GM21825 (cell line): ENCODE measurements at regions not wholly inside any gene's neighbourhood (a gene's known extent, or its start where the extent isn't known, plus 50 kb on each side); places are given as distances from the start of the nearest gene placed in this dataset.

Experiments
- ATAC-seq: cut with Tn5 transposase; IDR thresholded peaks from one replicate; pipeline ENCODE4 v1.9.1; 2021; ENCODE audit warnings: mild to moderate bottlenecking, moderate library complexity; ENCODE audit not compliant: unreplicated experiment

DNA sequence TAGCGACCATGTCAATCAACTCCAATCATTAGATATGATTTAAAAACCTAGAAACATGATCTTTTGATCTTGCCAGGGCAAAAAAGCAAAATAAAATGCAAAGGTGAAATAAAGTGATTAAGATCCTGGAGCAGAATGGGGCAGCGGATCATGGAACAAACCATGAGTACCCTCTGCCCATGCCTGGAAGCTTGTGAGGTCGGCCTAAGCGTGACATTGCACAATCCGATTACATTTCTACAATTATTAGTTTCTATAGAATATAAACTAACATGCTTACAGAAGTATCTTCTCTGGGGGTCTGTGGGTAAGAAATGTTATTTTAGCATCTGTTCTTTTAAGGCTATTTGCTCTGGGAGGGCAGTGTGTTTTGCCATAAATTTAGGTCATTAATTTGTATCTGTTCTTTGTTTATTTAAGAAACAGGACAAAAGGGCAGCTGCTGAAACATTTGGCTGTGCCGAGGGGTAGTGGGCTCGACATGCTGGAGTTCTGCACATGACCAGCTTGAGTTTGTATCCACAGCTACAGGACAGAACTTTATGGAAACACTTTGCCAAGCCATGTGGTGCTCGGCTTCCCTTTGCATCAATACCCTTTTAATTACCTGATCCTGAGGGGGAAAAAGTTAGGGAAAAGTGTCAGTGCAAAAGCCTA is 55.9 kb downstream of the ZBTB18 start:
- no peak for ATAC-seq

DNA sequence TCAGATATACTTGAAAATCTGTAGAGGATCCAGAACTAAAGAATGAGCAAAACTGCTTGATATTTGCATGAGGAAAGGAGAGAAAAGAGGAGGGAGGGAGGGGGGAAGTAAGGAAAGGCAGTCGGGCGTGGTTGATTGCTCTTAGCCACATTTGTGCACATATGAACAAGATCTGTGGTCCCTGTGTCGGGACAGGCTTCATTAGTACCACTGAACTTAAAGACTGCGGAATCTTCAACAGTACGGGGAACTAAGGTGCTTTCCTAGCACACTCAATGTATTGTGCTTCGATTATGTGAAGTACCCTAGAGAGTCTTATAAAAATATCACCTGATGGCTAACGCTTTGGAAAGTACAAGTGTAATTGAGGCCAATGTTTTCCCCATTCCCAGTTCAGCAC is 59.9 kb downstream of the ZBTB18 start:
- no peak for ATAC-seq

DNA sequence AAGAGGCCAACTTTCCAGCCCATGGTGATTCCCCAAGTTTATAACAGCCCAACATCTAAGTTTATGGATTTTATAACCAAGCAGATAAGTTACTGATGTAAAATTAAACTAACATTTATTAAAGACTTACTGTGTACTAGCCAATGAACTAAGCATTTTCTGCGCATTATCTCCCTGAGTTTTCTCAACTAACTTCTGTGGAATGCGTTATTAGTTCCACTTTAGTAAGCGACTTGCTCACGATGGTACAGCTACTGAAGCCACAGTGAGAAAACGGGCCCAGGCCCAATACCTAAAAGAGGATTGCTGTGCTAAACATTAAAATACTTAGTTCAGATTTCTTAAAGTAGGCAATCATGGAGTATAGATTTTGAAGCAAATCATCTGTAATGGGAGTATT is 61.0 kb downstream of the ZBTB18 start:
- no peak for ATAC-seq

DNA sequence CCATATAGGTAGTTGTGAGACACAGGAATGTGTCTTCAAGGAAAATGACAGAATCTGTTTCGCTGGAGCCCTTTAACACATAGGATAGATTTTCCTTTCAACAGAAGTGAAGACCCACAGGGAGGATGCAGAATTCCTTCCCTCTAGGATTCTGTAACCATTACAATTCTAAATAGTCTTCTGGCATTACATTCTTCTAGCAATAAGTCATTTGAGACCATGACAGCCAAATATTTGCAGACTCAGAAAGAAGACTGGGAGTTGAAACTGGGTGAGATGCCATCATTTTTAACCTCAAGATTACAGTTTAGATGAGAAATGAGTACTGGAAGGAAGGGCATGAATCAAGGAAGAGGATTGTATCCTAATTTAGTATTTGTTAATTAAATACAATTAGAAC is 61.6 kb downstream of the ZBTB18 start:
- ATAC-seq, result no peak

DNA sequence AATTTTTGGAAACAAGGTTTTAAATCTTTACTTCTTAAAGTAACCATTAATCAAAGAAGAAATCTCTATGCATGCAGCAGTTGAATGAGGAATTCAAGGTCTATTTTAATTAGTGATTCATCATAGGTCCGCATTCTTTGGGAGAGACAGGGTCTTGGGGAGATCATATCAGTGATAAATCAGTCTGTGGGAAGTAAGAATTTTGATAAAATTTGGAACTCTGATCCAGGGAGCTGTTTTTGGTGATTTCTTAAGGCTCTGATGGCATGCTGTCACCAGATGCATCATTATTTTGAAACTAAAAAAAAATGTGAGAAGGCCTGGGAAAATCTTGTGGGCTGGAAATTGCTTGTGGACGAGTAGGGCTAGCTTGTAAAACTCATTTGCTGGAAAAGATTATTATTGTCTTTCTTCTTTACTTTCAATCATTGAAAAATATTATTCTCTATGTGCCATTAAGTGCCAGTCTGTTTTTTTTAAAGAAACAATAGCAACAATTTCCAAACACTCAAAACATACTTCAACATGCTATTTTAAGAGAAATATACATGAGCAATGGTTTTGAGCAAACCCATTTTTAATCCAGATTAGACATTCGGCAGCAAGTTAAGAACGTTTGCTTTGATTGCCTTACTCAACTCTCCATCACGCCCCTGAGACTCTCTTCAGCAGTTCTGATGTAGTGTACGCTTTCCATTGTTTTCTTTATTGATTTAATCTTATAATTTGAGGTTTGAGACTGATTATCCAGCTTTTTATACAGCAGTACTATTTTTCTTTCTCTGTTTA is 62.6 kb downstream of the ZBTB18 start:
- ATAC-seq, result no peak

DNA sequence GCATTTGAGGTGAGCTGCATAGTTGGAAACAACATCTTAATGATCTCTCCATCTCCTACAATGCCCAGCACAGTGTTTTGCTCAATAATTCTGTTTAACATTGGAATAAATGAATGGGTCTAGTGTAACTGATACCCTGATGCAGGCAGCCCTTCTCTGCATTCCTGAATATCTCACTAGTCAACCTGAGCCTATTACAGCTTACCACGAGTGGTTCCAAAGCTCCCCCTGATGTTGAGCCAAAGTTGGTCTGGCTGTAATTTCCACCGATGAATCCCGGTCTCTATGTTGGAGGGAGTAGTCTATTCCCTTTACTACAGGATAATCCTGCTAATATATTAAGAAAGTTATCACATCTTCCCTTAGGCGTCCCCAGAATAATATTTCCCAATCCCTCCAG is 63.8 kb downstream of the ZBTB18 start:
- ATAC-seq, result no peak

DNA sequence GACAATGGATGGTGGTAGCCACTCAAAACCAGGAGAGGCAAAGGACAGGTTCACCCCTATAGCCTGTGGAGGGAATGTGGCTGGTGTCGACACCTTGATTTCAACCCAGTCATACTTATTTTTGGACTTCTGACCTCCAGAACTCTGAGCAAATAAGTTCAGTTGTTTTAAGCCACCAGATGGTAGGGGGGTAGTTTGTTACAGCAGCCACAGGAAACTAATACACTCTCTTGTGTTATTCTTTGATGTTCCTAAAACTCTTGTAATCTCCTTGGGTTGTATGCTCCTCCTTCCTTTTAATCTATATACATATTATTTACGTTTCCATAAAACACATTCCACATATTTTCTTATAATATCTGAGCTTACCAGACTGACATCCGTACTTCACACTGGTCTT is 65.9 kb downstream of the ZBTB18 start:
- ATAC-seq, result no peak

DNA sequence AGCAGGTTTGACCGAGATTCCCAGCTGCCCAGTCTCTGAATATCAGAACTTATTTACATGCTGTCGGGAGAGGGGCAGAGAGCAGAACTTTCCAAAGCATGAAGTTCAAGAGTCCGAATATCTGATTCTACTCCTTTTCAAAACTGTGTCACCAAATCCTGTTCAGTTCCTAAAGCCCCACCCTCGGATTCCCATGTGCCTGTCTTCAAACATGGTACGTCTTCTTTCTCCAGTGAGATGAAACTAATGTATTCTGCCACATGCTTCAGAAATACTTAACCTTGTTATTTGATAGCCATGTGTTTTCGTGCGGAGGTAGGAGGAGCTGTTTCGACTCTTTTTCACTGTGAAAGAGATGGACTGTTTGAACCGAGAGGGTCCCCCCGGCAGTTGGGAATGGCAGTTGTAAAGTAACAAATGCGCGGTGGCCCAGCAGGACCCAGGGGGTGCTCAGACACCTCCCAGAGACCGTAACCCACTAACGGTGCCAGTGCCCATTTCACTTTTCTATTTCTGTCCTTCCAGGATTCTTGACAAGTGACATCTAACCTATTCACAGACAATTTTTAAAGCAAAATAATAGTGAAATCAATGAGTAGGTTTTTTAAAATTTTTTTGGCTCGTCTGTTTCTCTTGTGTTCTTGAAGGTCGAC is 67.2 kb downstream of the ZBTB18 start:
- ATAC-seq, result no peak

DNA sequence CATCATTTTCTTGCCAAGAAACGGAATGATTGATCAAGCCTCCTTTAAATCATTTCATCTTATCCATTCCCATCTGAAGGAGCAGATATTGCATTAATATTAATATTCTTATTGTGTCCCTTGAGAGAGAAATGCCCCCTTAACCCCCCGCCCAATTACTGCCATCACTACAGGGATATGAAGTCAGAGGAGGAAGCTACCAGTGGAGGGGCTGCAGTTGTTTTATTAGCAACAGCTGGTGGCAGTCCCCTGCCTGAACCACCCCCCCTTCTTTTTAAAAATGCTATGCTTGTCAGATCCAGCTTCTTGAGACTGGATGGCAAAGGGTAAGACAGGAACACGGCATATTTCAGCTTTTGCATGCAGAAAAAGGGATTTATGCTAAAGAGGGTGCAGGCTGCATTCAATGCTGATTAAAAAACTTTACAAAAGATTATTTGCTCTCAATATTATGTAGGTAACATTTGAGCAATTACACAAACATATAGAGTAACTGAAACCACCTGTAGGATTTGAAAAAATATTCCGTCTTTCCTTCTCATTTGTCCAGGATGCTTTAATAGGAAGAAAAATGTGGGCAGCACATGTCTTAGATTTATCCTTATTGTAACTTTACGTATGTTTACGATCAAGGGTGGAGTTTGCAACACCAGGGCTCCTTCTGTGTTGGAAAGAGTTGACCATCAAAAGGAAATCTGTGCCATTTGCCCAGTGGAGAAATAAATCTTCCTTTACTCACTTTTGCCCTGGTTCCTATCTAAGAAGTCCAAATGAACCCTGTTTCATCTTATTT is 77.7 kb downstream of the ZBTB18 start:
- no peak for ATAC-seq

DNA sequence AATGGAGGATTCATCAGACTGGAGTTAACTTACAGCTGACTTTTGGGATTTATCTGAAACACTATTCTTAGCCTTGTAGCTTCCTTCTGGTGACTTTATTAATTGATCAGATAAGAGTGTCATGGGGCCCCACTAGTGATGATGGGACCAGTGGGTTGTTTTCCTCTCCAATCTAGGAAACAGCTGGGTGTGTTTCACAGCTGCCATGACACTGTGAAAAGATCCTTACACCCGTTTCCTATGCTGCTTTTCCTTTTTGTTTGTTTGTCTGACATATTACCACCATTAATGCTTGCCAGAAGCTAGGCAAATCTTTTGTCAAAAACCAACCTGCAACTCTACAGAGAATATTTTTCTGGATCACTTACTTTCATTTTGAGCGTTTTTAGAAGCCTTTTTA is 86.2 kb downstream of the ZBTB18 start:
- no peak for ATAC-seq

DNA sequence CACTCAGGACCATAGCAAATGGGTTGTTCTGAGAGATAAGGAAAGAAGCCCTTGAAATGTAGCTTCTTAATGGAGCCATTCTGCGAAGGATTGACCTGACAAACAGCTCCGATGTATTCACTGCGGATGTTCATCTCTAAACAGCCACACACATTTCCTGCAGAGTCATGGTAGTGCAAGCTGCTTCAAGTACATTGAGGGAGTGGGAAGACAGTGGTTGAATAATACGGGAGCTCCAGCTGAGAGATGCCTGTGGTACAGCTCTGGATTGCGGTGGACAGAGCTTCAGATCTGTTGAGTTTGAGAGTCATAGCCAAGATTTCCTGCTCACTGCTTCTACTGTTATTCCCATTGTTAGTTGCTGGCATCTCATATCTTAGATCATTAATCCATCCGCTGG is 86.6 kb downstream of the ZBTB18 start:
- ATAC-seq, result no peak

DNA sequence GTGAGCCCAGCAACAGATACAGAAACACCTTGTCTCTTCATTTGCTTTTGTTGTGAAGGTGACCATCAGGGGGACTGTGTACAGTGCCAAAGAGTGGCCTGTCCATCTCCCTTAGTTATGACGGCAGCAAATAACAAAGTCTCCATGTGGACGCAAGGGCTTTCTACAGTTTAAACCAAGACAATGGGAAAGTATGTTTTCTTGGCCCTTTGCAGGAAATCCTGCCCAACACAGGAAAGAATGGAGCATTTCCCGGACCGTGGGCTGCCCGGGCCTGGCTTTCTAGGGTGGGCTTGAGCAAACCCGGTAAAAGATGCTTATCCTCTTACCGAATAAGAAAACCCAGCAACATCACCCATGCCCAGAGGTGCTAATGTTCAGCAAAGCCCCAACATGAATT is 87.3 kb downstream of the ZBTB18 start:
- no peak for ATAC-seq

DNA sequence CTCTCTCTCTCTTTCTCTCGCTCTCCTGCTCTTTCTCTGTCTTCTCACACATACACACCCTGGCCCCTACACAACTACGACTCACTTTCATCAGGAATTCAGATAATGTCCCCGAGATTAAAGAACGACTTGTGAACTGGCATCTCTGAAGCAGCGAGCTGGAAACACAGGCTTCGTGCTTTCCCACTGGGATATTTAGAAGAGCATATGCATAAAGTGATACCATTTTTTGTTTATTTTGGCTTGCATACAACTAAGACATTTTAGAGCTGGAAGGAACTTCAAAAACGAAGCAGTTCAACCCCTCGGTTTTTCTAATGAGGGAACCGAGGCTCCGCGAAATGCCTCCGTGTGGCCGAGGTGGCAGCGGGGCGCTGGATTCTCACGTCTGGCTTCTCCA is 88.6 kb downstream of the ZBTB18 start:
- no peak for ATAC-seq

DNA sequence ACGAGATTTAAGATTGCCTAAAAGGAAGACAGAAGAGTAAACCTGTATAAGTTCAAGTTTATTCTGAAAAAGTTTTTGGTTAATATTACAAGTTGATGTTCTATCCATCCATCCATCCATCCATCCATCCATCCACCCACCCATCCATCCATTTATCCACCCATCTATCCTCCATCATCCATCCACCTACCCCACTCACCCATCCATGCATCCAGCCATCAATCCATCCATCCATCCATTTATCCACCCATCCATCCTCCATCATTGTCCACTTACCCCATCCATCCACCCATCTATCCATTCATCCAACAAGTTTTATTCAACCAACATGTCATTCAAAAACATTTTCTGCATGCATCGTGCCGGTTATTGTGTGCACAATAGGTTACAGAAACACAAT is 89.3 kb downstream of the ZBTB18 start:
- ATAC-seq, result no peak

DNA sequence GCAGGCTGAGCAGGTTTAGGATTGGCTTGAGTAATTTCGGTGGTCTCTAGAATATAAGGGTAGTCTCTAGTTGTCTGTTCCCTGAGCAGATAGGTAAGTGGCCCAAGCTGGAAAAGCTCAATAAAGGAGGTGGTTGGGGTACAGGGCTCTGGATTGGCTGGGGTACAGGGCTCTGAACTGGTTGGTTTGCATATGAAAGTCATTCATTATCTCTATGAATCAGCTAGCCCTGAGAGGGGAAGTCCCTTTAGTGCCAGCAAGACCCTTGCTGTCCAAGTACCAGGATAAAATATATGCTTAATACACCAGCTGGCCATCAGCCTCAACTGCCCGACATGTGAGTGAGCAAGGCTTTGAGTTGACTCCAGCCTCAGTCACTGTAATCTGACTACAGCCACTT is 93.0 kb downstream of the ZBTB18 start:
- no peak for ATAC-seq

DNA sequence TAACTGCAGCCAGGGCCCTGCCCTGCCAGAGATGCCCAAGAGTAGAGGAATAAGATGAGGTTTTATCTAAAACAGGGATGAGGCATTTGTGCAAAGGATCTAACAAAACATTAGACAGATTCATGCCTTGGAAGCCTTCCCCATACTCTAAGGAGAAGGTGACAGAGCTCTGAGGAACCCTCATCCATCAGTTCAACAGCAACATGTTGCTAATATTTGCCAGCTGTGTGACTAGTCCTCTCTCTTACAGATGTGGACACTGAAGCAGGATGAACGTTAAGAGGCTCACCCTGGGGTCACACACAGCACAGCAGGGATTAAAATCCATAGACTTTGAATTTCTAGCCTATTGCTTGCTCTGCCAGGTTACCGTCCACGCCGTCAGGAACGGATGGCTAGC is 99.0 kb downstream of the ZBTB18 start:
- ATAC-seq, result no peak

DNA sequence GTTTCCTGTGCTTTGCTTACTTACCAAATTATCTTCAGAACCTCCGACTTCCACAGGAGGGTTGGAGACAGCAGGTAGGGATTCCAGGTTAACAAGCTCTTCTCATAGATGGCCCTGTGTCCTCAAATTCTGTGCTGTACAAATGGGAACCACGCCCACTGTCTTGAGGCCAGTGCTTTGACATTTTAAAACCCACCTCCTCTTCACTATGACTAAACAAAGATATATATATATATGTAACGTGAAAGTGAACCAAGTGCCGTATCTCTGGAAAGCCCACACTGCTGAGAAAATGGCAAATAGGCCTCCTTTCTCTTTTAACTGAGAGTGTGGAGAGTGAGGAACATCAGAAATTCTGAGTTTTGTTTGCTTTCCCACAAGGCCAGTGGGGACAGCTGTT is 99.6 kb downstream of the ZBTB18 start:
- no peak for ATAC-seq

DNA sequence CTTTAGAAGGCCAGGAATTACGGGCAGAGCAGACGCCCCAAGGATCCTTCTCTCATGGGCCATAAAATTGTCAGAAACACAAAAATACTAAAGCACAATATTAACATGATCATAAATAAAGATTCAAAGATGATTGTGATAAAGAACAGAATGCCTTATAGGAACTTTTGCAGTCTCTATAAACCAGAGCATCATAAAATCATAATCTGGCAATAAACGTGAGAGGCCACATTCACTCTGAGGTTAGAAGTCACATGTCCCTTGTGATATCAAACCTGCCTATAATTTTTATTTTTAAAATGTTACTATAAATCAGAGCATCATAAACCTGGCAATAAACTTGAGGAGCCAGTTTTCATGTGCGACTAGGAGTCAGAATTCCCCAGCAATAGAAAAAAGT is 100.5 kb downstream of the ZBTB18 start:
- ATAC-seq, result no peak

DNA sequence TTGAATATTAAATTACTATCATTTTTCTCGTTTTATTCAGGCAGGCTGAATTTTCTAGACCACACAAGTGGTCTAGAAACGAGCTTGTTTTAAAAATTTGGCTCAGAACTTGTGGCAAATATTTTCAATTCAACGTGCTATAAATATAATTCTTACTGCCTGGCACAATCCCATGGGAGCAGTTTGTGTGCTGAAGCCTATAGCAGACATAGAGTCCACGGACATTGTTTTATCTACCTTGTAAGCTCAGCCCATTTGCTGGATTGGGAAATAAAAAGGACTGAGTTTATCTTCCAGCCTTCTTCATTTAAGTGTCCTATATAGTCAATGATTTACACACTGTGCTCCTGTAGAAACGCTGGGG is 103.4 kb downstream of the ZBTB18 start:
- no peak for ATAC-seq

DNA sequence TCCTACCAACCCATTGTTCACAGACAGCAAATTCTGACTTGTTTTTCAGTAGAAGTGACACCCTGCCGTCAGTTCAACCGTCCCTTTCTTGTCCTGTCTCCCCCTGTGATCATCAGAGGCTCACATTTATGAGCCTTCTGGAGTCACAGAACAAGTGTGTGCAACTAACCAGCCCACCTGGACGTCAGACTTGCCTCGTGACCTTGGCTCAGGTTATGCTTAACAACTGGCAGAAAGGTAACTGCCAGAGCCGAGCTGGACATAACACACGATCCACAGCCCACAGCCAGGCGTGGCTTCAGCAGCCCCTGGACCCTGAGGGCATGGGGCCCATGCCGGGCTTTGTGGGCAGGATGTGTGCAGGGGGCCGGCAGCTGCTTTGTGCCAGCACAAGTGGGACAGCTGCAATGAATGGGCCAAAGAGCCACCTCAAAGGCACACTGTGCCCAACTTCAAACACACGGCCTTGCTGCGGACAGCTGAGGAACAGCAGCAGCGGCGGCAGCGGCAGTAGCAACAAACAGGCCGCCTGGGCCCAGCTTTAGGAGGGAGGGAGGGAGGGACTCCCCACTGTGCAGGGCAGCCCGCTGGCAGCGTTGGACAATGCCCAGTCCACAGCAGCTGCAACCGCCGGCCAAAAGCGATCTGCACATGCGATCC is 103.9 kb downstream of the ZBTB18 start:
- ATAC-seq, result no peak

DNA sequence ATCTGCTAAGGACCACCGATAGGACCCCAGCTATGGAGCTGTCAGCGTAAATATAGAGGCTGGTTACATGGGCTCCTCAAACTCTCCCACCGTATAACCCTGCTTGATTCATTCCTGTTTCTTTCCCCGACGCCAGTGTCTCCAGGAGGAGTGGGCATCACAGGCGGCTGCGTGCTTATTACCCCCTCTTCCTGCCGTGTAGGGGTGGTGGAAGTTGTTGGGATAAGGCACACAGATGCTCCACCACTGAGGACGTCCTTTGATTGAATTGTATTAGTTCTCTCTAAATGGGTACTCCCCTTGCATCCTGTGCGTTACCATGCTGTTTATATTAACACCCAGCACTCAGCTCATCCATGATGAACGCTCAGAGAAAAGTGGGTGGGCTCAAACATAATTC is 104.6 kb downstream of the ZBTB18 start:
- no peak for ATAC-seq
